C1 segment of cervical spinal cord (tissue), 14 donors: ENCODE measurements at regions not wholly inside any gene's neighbourhood (a gene's known extent, or its start where the extent isn't known, plus 50 kb on each side); places are given as distances from the start of the nearest gene placed in this dataset.
A peak's percentile ranks its signal among the peaks of the same experiment; 100 is the strongest.
"Not testable (repeated sequence)": the region's sequence is repeated elsewhere in the genome, so short reads cannot be mapped to it uniquely, and the experiment has no call there.

Source experiments
- DNase-seq, 14 donors: peaks; one replicate each; lab custom pipeline; 2025; lab: John Stamatoyannopoulos, UW

GRCh38 chr16:88148078-88148477 is 196.8 kb downstream of the BANP start:
- not testable (repeated sequence) for DNase-seq

- DNase-seq: not testable (repeated sequence)
Measured at GRCh38 chr16:88148682-88149081, 197.4 kb downstream of the BANP start.

GRCh38 chr16:88149158-88149603 is 197.9 kb downstream of the BANP start:
- not testable (repeated sequence) for DNase-seq

GRCh38 chr16:88149663-88150062 is 198.4 kb downstream of the BANP start:
- DNase-seq: not testable (repeated sequence)

- not testable (repeated sequence) for DNase-seq
Measured at GRCh38 chr16:88150456-88151128, 199.4 kb downstream of the BANP start.

GRCh38 chr16:88151129-88151499 is 199.9 kb downstream of the BANP start:
- DNase-seq: not testable (repeated sequence)

- not testable (repeated sequence) for DNase-seq
Measured at GRCh38 chr16:88151859-88152843, 200.9 kb downstream of the BANP start.

GRCh38 chr16:88152879-88153278 is 201.6 kb downstream of the BANP start:
- DNase-seq: peak in 1 of 14 donors; percentile 39

GRCh38 chr16:88153516-88153915 is 202.3 kb downstream of the BANP start:
- not testable (repeated sequence) for DNase-seq

- not testable (repeated sequence) for DNase-seq
Measured at GRCh38 chr16:88154886-88155285, 203.7 kb downstream of the BANP start.

- not testable (repeated sequence) for DNase-seq
Measured at GRCh38 chr16:88155681-88156080, 204.4 kb downstream of the BANP start.

- DNase-seq: not testable (repeated sequence)
Measured at GRCh38 chr16:88156640-88157283, 205.5 kb downstream of the BANP start.

- DNase-seq: not testable (repeated sequence)
Measured at GRCh38 chr16:88157686-88158085, 206.5 kb downstream of the BANP start.

GRCh38 chr16:88158256-88159045 is 207.2 kb downstream of the BANP start:
- DNase-seq: not testable (repeated sequence)

GRCh38 chr16:88159046-88159896 is 208.0 kb downstream of the BANP start:
- DNase-seq: not testable (repeated sequence)

GRCh38 chr16:88159897-88160335 is 208.7 kb downstream of the BANP start:
- not testable (repeated sequence) for DNase-seq

GRCh38 chr16:88161191-88161590 is 210.0 kb downstream of the BANP start:
- DNase-seq: not testable (repeated sequence)

- not testable (repeated sequence) for DNase-seq
Measured at GRCh38 chr16:88161623-88162275, 210.5 kb downstream of the BANP start.

GRCh38 chr16:88162778-88163177 is 211.5 kb downstream of the BANP start:
- DNase-seq: not testable (repeated sequence)
